ENCODE measurements at regions not wholly inside any gene's neighbourhood (a gene's known extent, or its start where the extent isn't known, plus 50 kb on each side); places are given as distances from the start of the nearest gene placed in this dataset.
"Not testable (repeated sequence)": the region's sequence is repeated elsewhere in the genome, so short reads cannot be mapped to it uniquely, and the experiment has no call there.

DNA sequence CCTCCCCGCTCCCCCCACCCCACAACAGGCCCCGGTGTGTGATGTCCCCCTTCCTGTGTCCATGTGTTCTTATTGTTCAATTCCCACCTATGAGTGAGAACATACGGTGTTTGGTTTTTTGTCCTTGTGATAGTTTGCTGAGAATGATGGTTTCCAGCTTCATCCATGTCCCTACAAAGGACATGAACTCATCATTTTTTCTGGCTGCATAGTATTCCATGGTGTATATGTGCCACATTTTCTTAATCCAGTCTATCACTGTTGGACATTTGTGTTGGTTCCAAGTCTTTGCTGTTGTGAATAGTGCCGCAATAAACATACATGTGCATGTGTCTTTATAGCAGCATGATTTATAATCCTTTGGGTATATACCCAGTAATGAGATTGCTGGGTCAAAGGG is 104.3 kb downstream of the MTPN start:
- not testable (repeated sequence) for DNase-seq

GRCh38 chr7:135862586-135863340 is 114.2 kb upstream of the FAM180A start:
- no peak for DNase-seq

GRCh38 chr7:135859538-135859937 is 110.9 kb upstream of the FAM180A start:
- no peak for DNase-seq

GRCh38 chr7:135858851-135859250 is 110.2 kb upstream of the FAM180A start:
- DNase-seq = no peak

DNA sequence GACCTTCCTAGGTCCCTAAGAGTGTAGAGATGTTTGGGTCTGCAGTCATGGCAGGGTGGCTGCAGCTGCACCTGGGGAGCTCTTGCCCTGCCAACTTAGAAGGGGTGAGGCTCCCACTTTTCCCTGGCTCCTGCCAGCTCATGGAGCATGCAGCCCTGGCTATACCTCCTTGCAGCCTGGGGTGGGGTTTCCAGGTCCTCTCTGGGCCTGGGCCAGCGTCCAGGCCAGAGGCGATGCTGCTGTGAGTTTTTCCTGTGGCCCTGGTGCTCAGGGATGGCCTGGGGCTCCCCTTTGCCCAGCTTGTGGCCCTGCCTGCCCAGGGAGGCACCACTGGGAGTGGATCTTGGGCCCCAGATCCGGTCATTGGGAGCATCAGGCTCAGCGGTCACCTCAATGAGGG is 109.8 kb upstream of the FAM180A start:
- DNase-seq = no peak

- DNase-seq = no peak
These were observed 109.1 kb upstream of the FAM180A start for GRCh38 chr7:135857519-135858274.

DNA sequence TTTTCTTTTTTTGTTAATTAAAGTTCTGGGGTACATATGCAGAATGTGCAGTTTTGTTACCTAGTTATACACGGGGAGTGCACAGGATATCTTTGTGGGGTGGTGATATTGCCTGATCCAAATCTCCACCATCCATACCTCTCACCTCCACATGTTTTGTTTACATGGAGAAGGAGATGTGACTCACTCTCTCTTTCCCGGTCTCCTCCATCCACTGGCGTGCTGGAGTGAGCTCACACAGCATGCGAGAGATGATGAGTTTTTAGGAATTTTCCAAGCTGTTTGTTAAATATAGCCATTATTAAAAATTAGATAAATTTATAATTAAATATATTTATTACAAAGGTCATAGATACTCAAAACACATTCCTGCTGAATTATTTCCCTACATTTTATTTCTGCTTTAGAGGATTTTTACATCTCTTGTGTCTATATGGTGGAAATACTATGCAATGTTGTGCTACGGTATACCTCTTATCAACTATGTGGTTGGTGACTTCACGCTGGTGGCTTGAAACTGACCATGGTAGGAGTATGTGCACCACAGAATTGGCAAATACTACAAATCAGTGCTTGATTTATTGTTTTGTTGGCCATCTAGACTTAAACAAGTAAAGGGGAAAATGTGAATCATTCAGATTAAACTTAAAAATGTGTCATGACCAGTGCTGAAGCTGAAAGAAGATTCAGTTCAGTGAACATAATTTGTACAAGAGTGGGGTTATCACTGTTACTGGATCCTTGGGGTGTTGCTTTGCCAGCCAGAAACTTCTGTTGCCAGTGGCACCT is 107.9 kb upstream of the FAM180A start:
- no peak for DNase-seq

DNA sequence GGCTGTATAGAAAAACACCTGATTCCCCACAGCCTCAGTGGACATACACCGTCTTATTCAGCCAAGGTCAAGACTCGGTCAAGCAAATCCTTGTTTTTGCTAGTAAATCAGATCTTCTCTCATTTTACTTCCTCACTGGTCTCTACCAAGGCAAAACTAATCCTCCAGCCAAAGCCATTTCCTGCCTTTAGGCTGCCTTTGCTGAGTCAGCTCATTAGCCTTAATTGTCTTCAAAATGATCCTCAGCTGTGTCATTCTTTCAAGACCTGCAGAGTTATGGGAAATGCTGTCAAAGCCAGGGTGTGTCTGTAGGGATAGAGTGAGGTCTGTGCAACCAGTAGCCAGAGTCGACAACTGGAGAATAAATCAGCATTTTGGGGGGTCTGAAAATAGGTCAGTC is 107.2 kb upstream of the FAM180A start:
- DNase-seq = no peak

DNA sequence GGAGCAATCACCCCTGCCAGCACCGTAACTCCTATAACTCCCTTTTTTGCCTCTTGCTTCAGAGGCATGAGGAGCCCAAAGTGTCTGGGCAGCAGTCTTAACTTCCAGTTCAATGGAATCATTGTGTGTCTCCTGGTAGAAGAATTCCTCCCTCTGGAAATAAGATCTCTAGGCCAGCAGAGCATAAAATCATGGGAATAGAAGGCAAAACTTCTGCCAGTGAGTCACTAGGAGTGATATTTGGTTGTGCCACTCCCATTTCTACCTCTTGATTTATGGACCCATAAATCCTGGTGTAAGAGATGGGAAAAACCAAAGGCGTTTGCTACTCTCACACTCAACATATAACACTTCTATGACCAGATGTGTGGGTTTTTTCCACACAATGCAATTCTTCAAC is 104.9 kb upstream of the FAM180A start:
- no peak for DNase-seq

- DNase-seq = no peak
These were observed 104.4 kb upstream of the FAM180A start for GRCh38 chr7:135853008-135853407.

DNA sequence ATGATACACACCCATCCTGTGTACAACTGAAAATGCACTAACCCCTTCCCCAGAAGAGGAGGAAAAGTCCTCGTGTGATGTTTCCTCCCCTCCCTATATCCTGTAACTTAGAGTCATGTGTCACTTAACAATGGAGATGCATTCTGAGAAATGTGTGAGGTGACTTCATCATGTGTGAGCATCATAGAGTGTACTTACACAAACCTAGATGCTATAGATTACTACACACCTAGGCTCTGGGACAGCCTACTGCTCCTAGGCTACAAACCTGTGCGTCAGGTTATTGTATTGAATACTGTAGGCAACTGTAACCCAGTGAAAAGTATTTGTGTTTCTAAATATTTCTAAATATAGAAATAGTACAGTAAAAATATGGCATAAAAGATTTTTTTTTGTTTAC is 98.6 kb upstream of the FAM180A start:
- DNase-seq = no peak

DNA sequence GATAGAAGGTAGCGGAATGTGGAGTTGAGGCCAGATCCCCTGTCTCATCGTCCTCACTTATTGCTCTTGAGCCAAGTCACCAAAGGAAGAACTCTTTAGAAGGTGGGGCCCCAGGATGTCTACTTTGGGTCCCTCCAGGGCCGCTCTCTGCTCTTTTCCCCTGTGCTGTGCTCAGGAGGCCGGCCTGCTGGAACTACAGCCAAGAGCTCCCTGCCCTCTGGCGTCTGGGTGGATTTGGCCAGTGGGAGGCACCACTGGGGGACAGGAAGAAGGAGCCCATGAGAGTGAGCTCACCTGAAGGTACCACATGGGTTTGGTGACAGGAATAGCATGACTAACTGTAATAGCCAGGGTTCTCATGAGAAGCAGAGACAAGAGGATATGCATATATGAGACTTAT is 97.7 kb upstream of the FAM180A start:
- no peak for DNase-seq

- no peak for DNase-seq
These were observed 96.9 kb upstream of the FAM180A start for GRCh38 chr7:135845415-135846075.

DNA sequence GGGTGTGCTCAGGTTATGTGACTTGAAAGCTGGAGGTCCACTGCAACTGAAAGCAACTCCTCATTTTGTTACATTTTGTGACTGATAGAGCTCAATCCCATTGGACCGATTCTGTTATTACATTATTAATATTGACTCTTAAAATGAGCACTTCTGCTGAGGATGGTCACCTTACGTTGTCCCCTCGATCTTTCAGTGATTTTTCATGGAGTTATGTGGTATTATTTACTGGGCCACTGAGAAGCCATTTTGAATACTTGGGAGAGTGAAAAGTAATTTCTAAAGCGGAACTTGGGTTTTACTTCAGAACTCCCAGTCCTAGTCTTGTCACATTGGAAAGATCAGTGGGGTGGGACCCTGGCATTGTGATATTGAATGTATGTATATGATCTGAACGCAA is 96.3 kb upstream of the FAM180A start:
- DNase-seq = no peak

DNA sequence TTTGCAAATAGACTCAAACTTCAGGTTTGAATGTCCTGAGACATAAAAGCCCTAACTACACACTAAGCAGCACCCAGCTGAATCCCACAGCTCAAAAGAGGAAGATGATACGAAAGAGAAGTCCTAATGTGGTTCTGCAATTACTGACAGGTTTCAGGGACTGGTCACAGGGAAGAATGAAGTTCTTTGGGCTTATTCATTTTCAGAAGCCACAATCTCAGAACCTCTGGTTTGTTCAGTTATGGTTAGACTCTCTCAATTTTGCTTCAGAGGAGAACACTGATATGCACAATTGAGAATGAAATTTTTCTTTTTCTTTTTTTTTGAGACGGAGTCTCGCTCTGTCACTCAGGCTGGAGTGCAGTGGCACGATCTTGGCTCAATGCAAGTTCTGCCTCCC is 94.6 kb upstream of the FAM180A start:
- no peak for DNase-seq

DNA sequence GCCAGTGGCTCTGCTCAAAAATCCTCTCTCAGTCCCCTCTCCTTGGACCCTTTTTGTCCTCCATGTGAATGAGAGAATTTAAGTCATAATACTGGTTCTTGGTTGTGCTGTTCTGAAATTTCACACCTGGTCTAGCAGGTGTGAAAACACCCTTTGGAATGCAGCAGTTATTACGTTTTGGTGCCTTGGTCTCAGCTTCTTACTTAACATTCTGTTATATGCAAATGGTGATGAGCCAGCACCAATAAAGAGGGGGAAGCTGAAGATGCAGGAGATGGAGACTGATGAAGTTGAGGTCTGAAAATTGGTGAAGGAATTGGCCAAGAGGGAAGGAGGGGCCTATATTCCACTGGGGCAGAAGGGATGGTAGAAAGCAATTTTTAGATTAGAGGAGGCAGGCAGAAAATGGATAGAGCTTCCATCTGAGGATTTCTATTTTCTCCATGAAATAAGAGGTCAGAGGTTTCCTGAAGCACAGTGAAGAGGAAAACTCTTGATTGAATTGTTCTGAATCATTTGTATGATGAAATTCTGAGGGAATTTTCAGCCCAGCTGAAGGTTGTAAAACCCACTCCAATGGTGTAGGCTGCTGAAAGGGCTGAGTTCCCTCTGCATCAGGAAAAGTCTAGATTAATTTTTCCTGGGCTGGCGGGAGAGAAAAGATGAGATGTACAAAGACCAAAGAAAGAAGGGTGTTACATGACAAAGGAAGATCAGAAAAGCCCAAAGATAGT is 94.0 kb upstream of the FAM180A start:
- no peak for DNase-seq

GRCh38 chr7:135840591-135840990 is 92.0 kb upstream of the FAM180A start:
- DNase-seq = no peak

DNA sequence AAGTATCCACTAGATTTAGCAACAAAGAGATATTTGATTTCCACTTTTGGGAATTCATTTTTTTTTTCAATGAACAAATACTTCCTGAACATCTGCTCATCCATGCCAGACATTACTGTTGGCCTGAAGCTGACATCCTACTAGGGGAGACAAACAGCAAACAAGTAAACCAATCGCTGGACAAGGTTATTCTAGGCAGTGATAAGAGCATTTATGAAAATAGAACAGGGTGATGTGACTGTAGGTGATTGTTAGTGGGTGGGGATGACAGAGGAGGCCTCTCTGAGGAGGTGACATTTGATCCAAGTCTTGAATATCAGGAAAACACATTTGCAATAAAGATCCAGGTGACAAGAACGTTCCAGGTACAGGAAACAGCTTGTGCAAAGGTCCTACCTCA is 89.1 kb upstream of the FAM180A start:
- DNase-seq = no peak

DNA sequence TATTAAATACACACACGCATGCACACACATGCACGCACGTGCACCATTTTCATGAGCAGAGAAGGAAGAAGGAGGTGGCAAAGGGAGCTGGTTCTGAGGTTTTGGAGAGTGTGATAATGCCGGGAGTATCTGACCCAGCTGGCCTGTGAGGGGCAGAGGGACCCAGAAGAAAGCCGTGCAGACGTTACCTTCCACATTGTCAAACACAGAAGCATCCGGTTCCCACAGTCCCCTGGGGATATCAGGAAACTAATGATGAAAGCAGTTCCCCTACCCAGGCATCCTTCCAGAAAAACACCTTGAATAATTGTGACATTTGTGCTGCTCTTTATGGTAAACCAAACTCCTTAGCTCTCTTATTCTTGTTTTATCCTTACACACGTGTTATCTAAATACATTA is 85.7 kb upstream of the FAM180A start:
- no peak for DNase-seq

GRCh38 chr7:135833642-135834041 is 85.0 kb upstream of the FAM180A start:
- DNase-seq = no peak

GRCh38 chr7:135831455-135832195 is 83.0 kb upstream of the FAM180A start:
- no peak for DNase-seq

DNA sequence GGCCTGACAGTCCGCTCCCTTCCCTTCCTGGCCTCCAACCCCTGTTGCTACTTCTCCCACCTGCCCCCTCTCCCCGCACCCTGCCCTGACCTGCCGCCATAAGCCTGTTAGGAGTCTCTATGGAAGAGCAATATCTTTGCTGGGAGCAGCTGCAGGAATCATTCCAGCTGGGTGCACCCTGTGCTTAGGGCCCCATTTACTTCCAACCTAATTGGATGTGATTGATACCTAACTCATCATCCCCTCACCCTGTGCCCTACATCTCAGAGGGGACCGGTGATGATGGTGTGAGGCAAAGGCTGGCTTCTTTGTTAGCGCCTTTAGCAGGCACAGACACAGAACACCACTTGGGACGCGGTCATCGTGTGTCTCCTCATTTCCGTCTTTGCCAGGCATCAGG is 80.0 kb upstream of the FAM180A start:
- no peak for DNase-seq

Data from NCI-H2029 (cell line).